ENCODE measurements at regions not wholly inside any gene's neighbourhood (a gene's known extent, or its start where the extent isn't known, plus 50 kb on each side); places are given as distances from the start of the nearest gene placed in this dataset.

DNA sequence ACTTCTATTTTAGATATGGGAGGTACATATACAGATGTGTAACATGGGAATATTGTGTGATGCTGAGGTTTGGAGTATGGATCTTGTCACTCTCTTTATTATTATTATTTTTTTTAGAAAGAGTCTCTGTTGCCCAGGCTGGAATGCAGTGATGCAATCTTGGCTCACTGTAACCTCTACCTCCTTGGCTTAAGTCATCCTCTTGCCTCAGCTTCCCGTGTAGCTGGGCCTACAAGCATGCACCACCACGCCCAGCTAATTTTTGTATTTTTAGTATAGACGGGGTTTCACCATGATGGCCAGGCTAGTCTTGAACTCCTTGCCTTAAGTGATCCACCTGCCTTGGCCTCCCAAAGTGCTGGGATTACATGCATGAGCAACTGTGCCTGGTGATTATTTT lies 138.4 kb upstream of the SLC28A3 start:
- Histone ChIP-seq H3K23me2 (ENCODE audit: low read depth, low read length) (no peaks in the 10 kb centered on the region), H2BK5ac (ENCODE audit: low read depth, low read length) (no peak overlapping the region), H2BK15ac (ENCODE audit: low read length) (no peak overlapping the region), H4K5ac (ENCODE audit: insufficient read length, low read depth, low read length) (no peak overlapping the region), H3K79me1 (ENCODE audit: low read depth, low read length) (no peaks in the 10 kb centered on the region), H3K23ac (ENCODE audit: insufficient read length) (no peak overlapping the region), H3K9ac (replicated peaks in 1 of 4; ENCODE audit: extremely low read depth in 1 of 4, low read depth in 3 of 4, low read length in 3 of 4) (no peak overlapping the region), H3K4me1 (replicated peaks in 1 of 4; ENCODE audit: control insufficient read depth in 3 of 4, insufficient read depth in 4 of 4, low read length in 3 of 4) (no peaks in the 10 kb centered on the region), H2BK12ac (ENCODE audit: low read depth, low read length) (no peak overlapping the region), H2BK20ac (ENCODE audit: low read length) (no peak overlapping the region), H3K9me3 (ENCODE audit: insufficient read depth in 2 of 2, low read depth in 1 of 2, low read length in 1 of 2) (peaks cover 0 to 2% of the 10 kb centered on the region in 2 experiments; a peak in 1 of 4 replicates), H3K27me3 (replicated peaks in 1 of 4; ENCODE audit: control insufficient read depth in 3 of 4, extremely low read depth in 1 of 4, insufficient read depth in 3 of 4, low read length in 3 of 4) (no peaks in the 10 kb centered on the region), H3K56ac (replicated peaks; ENCODE audit: insufficient read length, low read depth, low read length) (no peak overlapping the region), H3K4me3 (ENCODE audit: extremely low read depth in 1 of 4, insufficient read depth in 2 of 4, low read depth in 3 of 4, low read length in 4 of 4) (no peak overlapping the region), H3K4ac (replicated peaks; ENCODE audit: insufficient read length, low read depth, low read length) (no peak overlapping the region), H3K14ac (ENCODE audit: insufficient read length) (no peak overlapping the region), H3K27ac (ENCODE audit: low read depth, low read length) (no peak overlapping the region), H2AFZ (ENCODE audit: low read length) (no peak overlapping the region), H3K79me2 (ENCODE audit: control insufficient read depth in 1 of 2, insufficient read depth in 2 of 2, low read length in 2 of 2) (no peaks in the 10 kb centered on the region), H2AK5ac (ENCODE audit: low read depth, low read length) (no peak overlapping the region), H4K91ac (replicated peaks; ENCODE audit: insufficient read length, low read length) (no peak overlapping the region), H4K8ac (ENCODE audit: extremely low read depth, insufficient read depth, low read length) (no peak overlapping the region), H4K20me1 (replicated peaks in 1 of 2; ENCODE audit: control insufficient read depth in 1 of 2, insufficient read depth in 2 of 2, low read length in 2 of 2) (no peaks in the 10 kb centered on the region), H3K4me2 (ENCODE audit: insufficient read depth in 1 of 2, low read depth in 2 of 2, low read length in 2 of 2) (no peak overlapping the region), H3K36me3 (ENCODE audit: control insufficient read depth in 2 of 4, insufficient read depth in 4 of 4, low read length in 3 of 4) (no peaks in the 10 kb centered on the region), H2BK120ac (replicated peaks; ENCODE audit: low read depth, low read length) (no peak overlapping the region), H3K18ac (ENCODE audit: extremely low read depth, low read length) (no peak overlapping the region)
- ChIA-PET CTCF (ENCODE audit: partially characterized antibody) (no interaction called here), POLR2A (ENCODE audit: partially characterized antibody) (no interaction called here)
- FAIRE-seq: no peak
- no peak for TF ChIP-seq EP300 (IDR thresholded peaks at IDR 0.05; ENCODE audit: borderline replicate concordance in 1 of 2, low read depth in 2 of 2, low read length in 2 of 2)
- no peak for TF ChIP-seq TEAD4 (IDR thresholded peaks at IDR 0.05; ENCODE audit: low read depth, low read length)
- TF ChIP-seq JUND (IDR thresholded peaks at IDR 0.05; ENCODE audit: low read length): no peak
- TF ChIP-seq SIX5 (IDR thresholded peaks at IDR 0.05; ENCODE audit: low read depth, low read length): no peak
- no peak for TF ChIP-seq JUN (IDR thresholded peaks at IDR 0.05; ENCODE audit: low read depth, low read length)
- WGBS, 2 experiments (ENCODE audit: extremely low coverage in 1 of 2, insufficient coverage in 1 of 2, insufficient read length in 1 of 2, insufficient replicate concordance in 2 of 2, low coverage in 1 of 2, low lambda C conversion rate in 2 of 2, missing lambda C conversion rate in 1 of 2): 89% methylated on average over 3 of the region's 3 CpGs; no CpG with 5 or more reads in 1 of the 2 experiments
- no peak for DNase-seq (ENCODE audit: low read depth in 1 of 2, low spot score in 2 of 2)

Data from H1 (cell line).